SK-N-SH (cell line): ENCODE measurements at regions not wholly inside any gene's neighbourhood (a gene's known extent, or its start where the extent isn't known, plus 50 kb on each side); places are given as distances from the start of the nearest gene placed in this dataset.

ENCODE experiments used
- CTCF ChIA-PET: fragments of 300-600, 350-600 bp; formaldehyde crosslinking; extraction: SDS; loops from one replicate; lab custom pipeline; 2021; lab: Yijun Ruan, JAX
- POLR2A ChIA-PET: fragments of 350-600 bp; sonication (Branson Sonifier 250); formaldehyde crosslinking; extraction: SDS; loops from one replicate; lab custom pipeline; 2020; ENCODE audit warnings: antibody characterized with exemption, inconsistent platforms; lab: Yijun Ruan, JAX
- DNase-seq: peaks from one replicate; pipeline ENCODE4 v3.0.0; 2012
- H2AFZ ChIP-seq: fragments of 200-600 bp; sonication (generic); 2 replicates; pipeline ENCODE4 v1.8.1; 2016; ENCODE audit warnings: antibody characterized with exemption, mild to moderate bottlenecking, low read depth
- H3F3A ChIP-seq: fragments of 200-600 bp; sonication (generic); replicated peaks from 2 replicates; pipeline ENCODE3; 2016; ENCODE audit warnings: antibody characterized with exemption, mild to moderate bottlenecking; ENCODE audit not compliant: insufficient read depth
- H3K27ac ChIP-seq, 2 experiments: fragments of 200-500 bp in 1 of 2; fragments of 200-600 bp in 1 of 2; sonication (Bioruptor generic) in 1 of 2; sonication (generic), shearing (Covaris generic) in 1 of 2; 2 replicates each; pipeline versions ENCODE4 v1.5.1 to v1.6.1; 2014 to 2016; ENCODE audit warnings: low read depth in 2 of 2, inconsistent platforms in 1 of 2, low read length in 1 of 2, mild to moderate bottlenecking in 1 of 2, mixed read lengths in 1 of 2
- H3K27me3 ChIP-seq: fragments of 200-600 bp; sonication (generic), shearing (Covaris generic); 2 replicates; pipeline ENCODE4 v1.6.1; 2016; ENCODE audit warnings: mixed run types; ENCODE audit not compliant: insufficient read depth
- H3K36me3 ChIP-seq, 2 experiments: fragments of 200-500 bp in 1 of 2; fragments of 200-600 bp in 1 of 2; sonication (Bioruptor generic) in 1 of 2; sonication (generic) in 1 of 2; replicated peaks in 1 of 2; 2 replicates each; pipeline versions ENCODE3 to v1.5.1; 2014 to 2016; ENCODE audit warnings: low read length in 1 of 2, mild to moderate bottlenecking in 1 of 2; ENCODE audit not compliant: insufficient read depth in 2 of 2, control insufficient read depth in 1 of 2
- H3K4me1 ChIP-seq, 2 experiments: fragments of 200-500 bp in 1 of 2; fragments of 200-600 bp in 1 of 2; sonication (Bioruptor generic) in 1 of 2; sonication (generic), shearing (Covaris generic) in 1 of 2; 2 replicates each; pipeline versions ENCODE4 v1.5.1 to v1.6.1; 2014 to 2016; ENCODE audit warnings: low read depth in 1 of 2, low read length in 1 of 2, mixed run types in 1 of 2; ENCODE audit not compliant: insufficient read depth in 2 of 2, control insufficient read depth in 1 of 2
- H3K4me2 ChIP-seq: fragments of 200-600 bp; sonication (generic), shearing (Covaris generic); 2 replicates; pipeline ENCODE4 v1.6.1; 2017; ENCODE audit warnings: mixed run types
- H3K4me3 ChIP-seq, 2 experiments: fragments of 200-500 bp in 1 of 2; fragments of 200-600 bp in 1 of 2; sonication (Bioruptor generic) in 1 of 2; sonication (generic), shearing (Covaris generic) in 1 of 2; 2 replicates each; pipeline versions ENCODE4 v1.5.1 to v1.8.1; 2014 to 2016; ENCODE audit warnings: low read depth in 2 of 2, inconsistent platforms in 1 of 2, low read length in 1 of 2, mild to moderate bottlenecking in 1 of 2, mixed read lengths in 1 of 2, moderate library complexity in 1 of 2
- H3K79me2 ChIP-seq: fragments of 200-600 bp; sonication (generic); 2 replicates; pipeline ENCODE4 v1.8.1; 2017; ENCODE audit warnings: mild to moderate bottlenecking; ENCODE audit not compliant: insufficient read depth
- H3K9ac ChIP-seq: fragments of 200-600 bp; sonication (generic); 2 replicates; pipeline ENCODE4 v1.6.1; 2017; ENCODE audit warnings: mixed run types
- H3K9me2 ChIP-seq: fragments of 200-600 bp; sonication (generic); 2 replicates; pipeline ENCODE4 v1.6.1; 2017; ENCODE audit warnings: mixed run types
- H3K9me3 ChIP-seq: fragments of 200-600 bp; sonication (generic); 2 replicates; pipeline ENCODE4 v1.6.1; 2017; ENCODE audit warnings: mixed run types, mild to moderate bottlenecking, moderate library complexity
- H4K20me1 ChIP-seq: fragments of 200-600 bp; sonication (generic); 2 replicates; pipeline ENCODE4 v1.6.1; 2017; ENCODE audit warnings: mild to moderate bottlenecking, mixed run types; ENCODE audit not compliant: insufficient read depth
- CTCF ChIP-seq: fragments of 200-600 bp; sonication (generic); IDR thresholded peaks from 2 replicates; pipeline ENCODE4 v1.6.1; 2017; ENCODE audit warnings: antibody characterized with exemption, mild to moderate bottlenecking, moderate library complexity
- EP300 ChIP-seq, 2 experiments: IDR thresholded peaks; 2 replicates each; pipeline versions ENCODE4 v1.4.0 to v1.6.1; 2012; ENCODE audit warnings: borderline replicate concordance in 1 of 2, low read depth in 1 of 2, low read length in 1 of 2
- EZH2phosphoT487 ChIP-seq: fragments of 200-600 bp; sonication (generic); IDR thresholded peaks from 2 replicates; pipeline ENCODE4 v1.6.1; 2017; ENCODE audit warnings: low read depth, mixed run types, mild to moderate bottlenecking, antibody characterized with exemption, moderate library complexity, borderline replicate concordance
- FOSL2 ChIP-seq: IDR thresholded peaks from 2 replicates; pipeline ENCODE4 v1.4.0; 2012; ENCODE audit warnings: low read depth, mild to moderate bottlenecking, moderate library complexity, borderline replicate concordance
- FOXJ3 ChIP-seq: sonication (generic); formaldehyde crosslinking; IDR thresholded peaks from 2 replicates; pipeline ENCODE4 v1.5.1; 2020; ENCODE audit warnings: mild to moderate bottlenecking, missing genetic modification reagents
- GATA2 ChIP-seq: sonication (generic); formaldehyde crosslinking; IDR thresholded peaks from 2 replicates; pipeline ENCODE4 v1.5.0; 2020; ENCODE audit warnings: mild to moderate bottlenecking, missing genetic modification reagents
- JUND ChIP-seq: IDR thresholded peaks from 2 replicates; pipeline ENCODE4 v1.4.0; 2012
- MAX ChIP-seq: IDR thresholded peaks from 2 replicates; pipeline ENCODE4 v1.4.0; 2012; ENCODE audit warnings: low read depth
- NFIC ChIP-seq: IDR thresholded peaks from 2 replicates; pipeline ENCODE4 v1.4.0; 2012; ENCODE audit warnings: borderline replicate concordance
- NRF1 ChIP-seq: IDR thresholded peaks from 2 replicates; pipeline ENCODE4 v1.6.1; 2012; ENCODE audit warnings: low read depth, mild to moderate bottlenecking, low read length
- RAD21 ChIP-seq: IDR thresholded peaks from 2 replicates; pipeline ENCODE4 v1.6.1; 2012; ENCODE audit warnings: mild to moderate bottlenecking, low read length
- RCOR1 ChIP-seq: fragments of 150-350 bp; IDR thresholded peaks from 2 replicates; pipeline ENCODE4 v1.6.1; 2017; ENCODE audit warnings: antibody characterized with exemption, low read length
- RFX5 ChIP-seq: IDR thresholded peaks from 2 replicates; pipeline ENCODE4 v1.6.1; 2012; ENCODE audit warnings: mild to moderate bottlenecking, improper control_type of control experiment, low read length
- TEAD4 ChIP-seq: IDR thresholded peaks from 2 replicates; pipeline ENCODE4 v1.4.0; 2012; ENCODE audit warnings: mild to moderate bottlenecking, borderline replicate concordance; ENCODE audit not compliant: insufficient read depth
- USF1 ChIP-seq: IDR thresholded peaks from 2 replicates; pipeline ENCODE4 v1.4.0; 2012; ENCODE audit warnings: low read depth, borderline replicate concordance
- WGBS: methylation state at CpG from one replicate; pipeline ENCODE4 v1.1.6; 2017; ENCODE audit warnings: low lambda C conversion rate; 5-methylcytosine and 5-hydroxymethylcytosine counted together

- DNase-seq, result no peak
- ChIA-PET CTCF (no interaction called here), POLR2A (no interaction called here)
- H3K9ac ChIP-seq, result no peak overlapping the region
- H3K4me3 ChIP-seq, result no peak overlapping the region
- H3K4me2 ChIP-seq, result no peak overlapping the region
- no peaks in the 10 kb centered on the region for H3K9me2 ChIP-seq
- 45% methylated on average over 1 of the region's 1 CpG for WGBS
- H3K27ac ChIP-seq, result no peak overlapping the region
- no peaks in the 10 kb centered on the region for H3K9me3 ChIP-seq
- H3K27me3 ChIP-seq, result no peaks in the 10 kb centered on the region
- no peaks in the 10 kb centered on the region for H3K4me1 ChIP-seq
- no peaks in the 10 kb centered on the region for H3K36me3 ChIP-seq
- no peak overlapping the region for H2AFZ ChIP-seq
- H4K20me1 ChIP-seq, result no peaks in the 10 kb centered on the region
- H3F3A ChIP-seq, result no peaks in the 10 kb centered on the region
- TF ChIP-seq FOSL2 (no peak), USF1 (no peak), MAX (no peak), TEAD4 (no peak), FOXJ3 (no peak), NFIC (no peak), JUND (no peak), NRF1 (no peak), GATA2 (CRISPR knock-in tag) (no peak), EZH2phosphoT487 (no peak), RFX5 (no peak), RCOR1 (no peak), RAD21 (no peak)
- no peaks in the 10 kb centered on the region for H3K79me2 ChIP-seq
Measured at GRCh38 chr15:46496491-46497115, 861.8 kb downstream of the SQOR start.

- H3K4me1 ChIP-seq, result no peaks in the 10 kb centered on the region
- H4K20me1 ChIP-seq, result no peaks in the 10 kb centered on the region
- no peak overlapping the region for H3K4me2 ChIP-seq
- no peak overlapping the region for H3K4me3 ChIP-seq
- CTCF ChIA-PET, result interaction anchor here (0.8 to 3.2 kb wide), 14 partner anchors 10 to 797 kb away, joined by 3 to 19 read pairs (median 4); no protein-coding TSS in a partner anchor
- H3K27ac ChIP-seq, result no peak overlapping the region
- no peak for TF ChIP-seq EP300 (IDR thresholded peaks at IDR 0.05; ENCODE audit: borderline replicate concordance in 1 of 2, low read depth in 1 of 2, low read length in 1 of 2)
- TF ChIP-seq CTCF, result peak; percentile 55
- TF ChIP-seq RAD21, result peak; percentile 55
- TF ChIP-seq, all 33 proteins: peak for 2
- no peak for DNase-seq
- Histone ChIP-seq H3K9ac (no peak overlapping the region), H3K9me3 (no peaks in the 10 kb centered on the region), H3K36me3 (no peaks in the 10 kb centered on the region), H3K9me2 (no peaks in the 10 kb centered on the region), H3F3A (no peaks in the 10 kb centered on the region), H3K79me2 (no peaks in the 10 kb centered on the region), H3K27me3 (no peaks in the 10 kb centered on the region), H2AFZ (no peak overlapping the region)
- WGBS, result 25% methylated on average over 3 of the region's 3 CpGs
- POLR2A ChIA-PET, result no interaction called here
Measured at GRCh38 chr15:46502667-46503066, 867.8 kb downstream of the SQOR start.
